Gastrocnemius medialis (tissue), 4 donors: ENCODE measurements at regions not wholly inside any gene's neighbourhood (a gene's known extent, or its start where the extent isn't known, plus 50 kb on each side); places are given as distances from the start of the nearest gene placed in this dataset.

ENCODE experiments used
- ATAC-seq, 2 donors: fragments of 150-250 bp; one replicate each; pipeline ENCODE4 v1.9.1; 2016
- DNase-seq, 2 donors: peaks; one replicate each; pipeline ENCODE4 v3.0.0-alpha.2; 2019
- H3K27ac ChIP-seq, 4 donors: fragments of 200-600 bp; sonication (generic); 1 replicate in 1 of 4; 2 replicates in 3 of 4; pipeline ENCODE4 v1.5.1; 2016 to 2018; ENCODE audit warnings: mild to moderate bottlenecking in 2 of 4, moderate library complexity in 1 of 4
- H3K27me3 ChIP-seq, 3 donors: fragments of 200-600 bp; sonication (generic) in 2 of 3; 1 replicate in 1 of 3; 2 replicates in 2 of 3; pipeline versions ENCODE4 v1.5.1 to v1.6.0; 2016 to 2019; ENCODE audit warnings: mild to moderate bottlenecking in 1 of 3, moderate library complexity in 1 of 3
- H3K36me3 ChIP-seq, 2 donors: fragments of 200-600 bp; sonication (generic) in 1 of 2; one replicate each; pipeline ENCODE4 v1.5.1; 2017 to 2018
- H3K4me1 ChIP-seq, 2 donors: fragments of 200-600 bp; sonication (generic) in 1 of 2; one replicate each; pipeline ENCODE4 v1.5.1; 2016 to 2017; ENCODE audit warnings: mild to moderate bottlenecking in 2 of 2
- H3K4me3 ChIP-seq, 4 donors: fragments of 200-600 bp; sonication (generic) in 3 of 4; 1 replicate in 1 of 4; 2 replicates in 3 of 4; pipeline ENCODE4 v1.5.1; 2016 to 2019; ENCODE audit warnings: mild to moderate bottlenecking in 2 of 4
- H3K9me3 ChIP-seq, 3 donors: fragments of 200-600 bp; sonication (generic) in 2 of 3; 1 replicate in 1 of 3; 2 replicates in 2 of 3; pipeline ENCODE4 v1.5.1; 2016 to 2019
- CTCF ChIP-seq, 5 experiments: fragments of 450-650 bp in 3 of 5; fragments of 200-600 bp in 2 of 5; sonication (generic) in 2 of 5; IDR thresholded peaks in 4 of 5; conservative IDR thresholded peaks in 1 of 5; 1 replicate in 4 of 5; 2 replicates in 1 of 5; pipeline ENCODE4 v1.5.1; 2016 to 2019; ENCODE audit warnings: antibody characterized with exemption in 5 of 5, mild to moderate bottlenecking in 3 of 5, moderate library complexity in 3 of 5
- POLR2A ChIP-seq, 2 donors: fragments of 450-650 bp; IDR thresholded peaks; one replicate each; pipeline ENCODE4 v1.6.1; 2017; ENCODE audit warnings: antibody characterized with exemption in 2 of 2, mild to moderate bottlenecking in 2 of 2, moderate library complexity in 2 of 2
- in situ Hi-C, 4 donors: fragments of 200-750 bp; cut with MboI; loops; one replicate each; pipeline versions ENCODE4 v1.15.0 to v1.8.0; 2017; ENCODE audit warnings: low sequenced_read_pairs in 4 of 4
- intact Hi-C: fragments of 100-400 bp; cut with DNase I; formaldehyde crosslinking; loops from one replicate; pipeline ENCODE4 v1.15.1; 2023; ENCODE audit warnings: low total_unique reads

- DNase-seq (no peak), ATAC-seq (no peak)
- Histone ChIP-seq H3K27ac (no peak overlapping the region), H3K4me3 (no peak overlapping the region), H3K27me3 (no peaks in the 10 kb centered on the region), H3K36me3 (no peaks in the 10 kb centered on the region), H3K4me1 (no peaks in the 10 kb centered on the region), H3K9me3 (no peaks in the 10 kb centered on the region)
- intact Hi-C loops (no loop called here), in situ Hi-C loops (no loop called here)
- TF ChIP-seq CTCF (IDR thresholded peaks at IDR 0.05 in 4 of 5, conservative IDR thresholded peaks at IDR 0.05 in 1 of 5) (no peak), POLR2A (IDR thresholded peaks at IDR 0.05) (no peak)
Observed at GRCh38 chr14:41055589-41055988, 551.1 kb upstream of the LRFN5 start.

GRCh38 chr14:41051801-41052200 is 554.9 kb upstream of the LRFN5 start:
- Histone ChIP-seq H3K36me3 (no peaks in the 10 kb centered on the region), H3K4me1 (no peaks in the 10 kb centered on the region), H3K4me3 (no peak overlapping the region), H3K27me3 (no peaks in the 10 kb centered on the region), H3K27ac (no peak overlapping the region), H3K9me3 (no peaks in the 10 kb centered on the region)
- no peak for DNase-seq
- no peak for ATAC-seq
- no peak for TF ChIP-seq POLR2A (IDR thresholded peaks at IDR 0.05)
- no peak for TF ChIP-seq CTCF (IDR thresholded peaks at IDR 0.05 in 4 of 5, conservative IDR thresholded peaks at IDR 0.05 in 1 of 5)
- in situ Hi-C loops = no loop called here
- intact Hi-C loops = no loop called here

- in situ Hi-C loops (no loop called here), intact Hi-C loops (no loop called here)
- Histone ChIP-seq H3K27ac (no peak overlapping the region), H3K9me3 (no peaks in the 10 kb centered on the region), H3K4me1 (no peaks in the 10 kb centered on the region), H3K36me3 (no peaks in the 10 kb centered on the region), H3K27me3 (no peaks in the 10 kb centered on the region), H3K4me3 (no peak overlapping the region)
- DNase-seq (no peak), ATAC-seq (no peak)
- TF ChIP-seq CTCF (IDR thresholded peaks at IDR 0.05 in 4 of 5, conservative IDR thresholded peaks at IDR 0.05 in 1 of 5) (no peak), POLR2A (IDR thresholded peaks at IDR 0.05) (no peak)
Observed at GRCh38 chr14:41047763-41048162, 558.9 kb upstream of the LRFN5 start.

- in situ Hi-C loops (no loop called here), intact Hi-C loops (no loop called here)
- peaks cover 0 to 2% (median 0%) of the 10 kb centered on the region in 3 donors for H3K9me3 ChIP-seq
- TF ChIP-seq POLR2A (IDR thresholded peaks at IDR 0.05) (no peak), CTCF (IDR thresholded peaks at IDR 0.05 in 4 of 5, conservative IDR thresholded peaks at IDR 0.05 in 1 of 5) (no peak)
- DNase-seq (no peak), ATAC-seq (no peak)
- H3K27me3 ChIP-seq = no peaks in the 10 kb centered on the region
- no peak overlapping the region for H3K4me3 ChIP-seq
- H3K27ac ChIP-seq = no peak overlapping the region
- H3K4me1 ChIP-seq = no peaks in the 10 kb centered on the region
- no peaks in the 10 kb centered on the region for H3K36me3 ChIP-seq
Observed at GRCh38 chr14:41037388-41037787, 569.3 kb upstream of the LRFN5 start.

GRCh38 chr14:41034969-41035368 is 571.7 kb upstream of the LRFN5 start:
- H3K9me3 ChIP-seq = peaks cover 0 to 2% (median 0%) of the 10 kb centered on the region in 3 donors
- TF ChIP-seq POLR2A (IDR thresholded peaks at IDR 0.05) = no peak
- no peak for TF ChIP-seq CTCF (IDR thresholded peaks at IDR 0.05 in 4 of 5, conservative IDR thresholded peaks at IDR 0.05 in 1 of 5)
- ATAC-seq (no peak), DNase-seq (no peak)
- H3K27ac ChIP-seq = no peak overlapping the region
- in situ Hi-C loops (no loop called here), intact Hi-C loops (no loop called here)
- H3K4me3 ChIP-seq = no peak overlapping the region
- no peaks in the 10 kb centered on the region for H3K4me1 ChIP-seq
- H3K36me3 ChIP-seq = no peaks in the 10 kb centered on the region
- no peaks in the 10 kb centered on the region for H3K27me3 ChIP-seq
